ENCODE measurements at regions not wholly inside any gene's neighbourhood (a gene's known extent, or its start where the extent isn't known, plus 50 kb on each side); places are given as distances from the start of the nearest gene placed in this dataset.

GRCh38 chr20:39412091-39412490, 449.9 kb downstream of the DHX35 start:
- H3K4me1 ChIP-seq (ENCODE audit: insufficient read depth, low read length): no peaks in the 10 kb centered on the region
- no peak overlapping the region for H3K4me3 ChIP-seq (ENCODE audit: low read length)
- H3K9me3 ChIP-seq (ENCODE audit: low read depth, low read length): no peaks in the 10 kb centered on the region
- H3K27me3 ChIP-seq (ENCODE audit: insufficient read depth, low read length): no peaks in the 10 kb centered on the region

DNA sequence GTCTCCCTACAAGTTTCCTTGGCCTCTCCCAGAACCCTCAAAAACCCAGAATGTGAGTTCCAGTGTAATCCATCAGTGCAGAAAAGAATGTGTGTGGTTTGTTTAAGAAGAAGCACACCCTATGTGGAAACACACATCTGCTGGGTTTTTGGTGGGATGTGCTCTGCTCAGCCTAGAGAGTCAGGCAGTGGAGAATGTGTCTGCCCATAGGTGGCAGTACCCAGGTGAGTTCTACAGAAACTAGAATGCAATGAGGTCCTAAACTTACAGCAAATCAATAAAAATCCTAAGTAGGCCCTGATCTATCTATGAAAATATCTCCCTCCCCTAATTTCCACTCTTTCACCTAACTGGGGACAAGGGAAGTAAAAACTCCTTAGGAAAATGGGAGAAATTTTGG, 437.3 kb downstream of the DHX35 start:
- Histone ChIP-seq H3K27me3 (ENCODE audit: insufficient read depth, low read length) (no peaks in the 10 kb centered on the region), H3K4me3 (ENCODE audit: low read length) (no peak overlapping the region), H3K9me3 (ENCODE audit: low read depth, low read length) (no peaks in the 10 kb centered on the region), H3K4me1 (ENCODE audit: insufficient read depth, low read length) (no peaks in the 10 kb centered on the region)

GRCh38 chr20:39398656-39399055, 436.5 kb downstream of the DHX35 start:
- Histone ChIP-seq H3K4me3 (ENCODE audit: low read length) (no peak overlapping the region), H3K27me3 (ENCODE audit: insufficient read depth, low read length) (no peaks in the 10 kb centered on the region), H3K4me1 (ENCODE audit: insufficient read depth, low read length) (no peaks in the 10 kb centered on the region), H3K9me3 (ENCODE audit: low read depth, low read length) (no peaks in the 10 kb centered on the region)

- Histone ChIP-seq H3K4me3 (ENCODE audit: low read length) (no peak overlapping the region), H3K4me1 (ENCODE audit: insufficient read depth, low read length) (no peaks in the 10 kb centered on the region), H3K9me3 (ENCODE audit: low read depth, low read length) (no peaks in the 10 kb centered on the region), H3K27me3 (ENCODE audit: insufficient read depth, low read length) (no peaks in the 10 kb centered on the region)
These were observed 435.5 kb downstream of the DHX35 start for GRCh38 chr20:39397646-39398045.

GRCh38 chr20:39395478-39396291, 433.5 kb downstream of the DHX35 start:
- Histone ChIP-seq H3K9me3 (ENCODE audit: low read depth, low read length) (no peaks in the 10 kb centered on the region), H3K4me3 (ENCODE audit: low read length) (no peak overlapping the region), H3K4me1 (ENCODE audit: insufficient read depth, low read length) (no peaks in the 10 kb centered on the region), H3K27me3 (ENCODE audit: insufficient read depth, low read length) (no peaks in the 10 kb centered on the region)

DNA sequence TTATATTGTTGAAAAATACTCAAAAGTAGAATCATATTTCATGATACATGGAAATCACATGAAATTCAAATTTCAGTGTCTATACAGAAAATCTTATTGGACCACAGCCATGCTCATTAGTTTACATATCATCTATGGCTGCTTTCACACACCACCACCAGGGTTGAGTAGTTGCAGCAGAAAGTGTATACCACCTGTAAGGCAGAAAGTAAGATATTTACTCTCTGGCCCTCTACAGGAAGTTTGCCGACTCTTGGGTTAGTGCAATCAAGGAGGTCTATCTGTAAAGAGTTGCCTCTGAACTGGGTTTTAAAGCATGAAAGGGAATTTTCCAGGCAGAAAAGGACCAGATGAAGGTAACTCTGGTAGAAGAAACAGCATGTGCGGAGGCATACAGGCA, 432.3 kb downstream of the DHX35 start:
- Histone ChIP-seq H3K4me1 (ENCODE audit: insufficient read depth, low read length) (no peaks in the 10 kb centered on the region), H3K9me3 (ENCODE audit: low read depth, low read length) (no peaks in the 10 kb centered on the region), H3K4me3 (ENCODE audit: low read length) (no peak overlapping the region), H3K27me3 (ENCODE audit: insufficient read depth, low read length) (no peaks in the 10 kb centered on the region)

- Histone ChIP-seq H3K4me3 (ENCODE audit: low read length) (no peak overlapping the region), H3K9me3 (ENCODE audit: low read depth, low read length) (no peaks in the 10 kb centered on the region), H3K4me1 (ENCODE audit: insufficient read depth, low read length) (no peaks in the 10 kb centered on the region), H3K27me3 (ENCODE audit: insufficient read depth, low read length) (no peaks in the 10 kb centered on the region)
These were observed 428.0 kb downstream of the DHX35 start for GRCh38 chr20:39390186-39390585.

DNA sequence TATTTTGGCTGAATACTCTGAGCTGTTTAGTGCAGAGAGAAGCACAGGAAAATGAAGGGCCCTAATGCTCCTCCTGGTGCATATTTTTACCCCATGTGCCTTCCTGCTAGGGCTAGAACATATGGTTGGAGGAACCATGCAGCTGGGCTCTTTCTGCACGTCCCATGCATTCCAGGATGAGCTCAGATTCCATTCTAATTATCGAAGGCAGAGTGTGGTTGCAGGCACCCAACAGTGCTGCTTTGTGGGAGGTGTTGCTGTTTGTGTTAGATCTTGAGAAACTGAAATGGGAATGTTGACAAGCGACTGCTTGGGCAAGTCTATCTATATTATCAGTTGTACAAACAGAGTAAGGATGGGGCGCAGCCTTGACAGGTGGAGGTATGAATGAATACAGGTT, 419.5 kb downstream of the DHX35 start:
- no peaks in the 10 kb centered on the region for H3K9me3 ChIP-seq (ENCODE audit: low read depth, low read length)
- no peak overlapping the region for H3K4me3 ChIP-seq (ENCODE audit: low read length)
- H3K4me1 ChIP-seq (ENCODE audit: insufficient read depth, low read length): no peaks in the 10 kb centered on the region
- no peaks in the 10 kb centered on the region for H3K27me3 ChIP-seq (ENCODE audit: insufficient read depth, low read length)

DNA sequence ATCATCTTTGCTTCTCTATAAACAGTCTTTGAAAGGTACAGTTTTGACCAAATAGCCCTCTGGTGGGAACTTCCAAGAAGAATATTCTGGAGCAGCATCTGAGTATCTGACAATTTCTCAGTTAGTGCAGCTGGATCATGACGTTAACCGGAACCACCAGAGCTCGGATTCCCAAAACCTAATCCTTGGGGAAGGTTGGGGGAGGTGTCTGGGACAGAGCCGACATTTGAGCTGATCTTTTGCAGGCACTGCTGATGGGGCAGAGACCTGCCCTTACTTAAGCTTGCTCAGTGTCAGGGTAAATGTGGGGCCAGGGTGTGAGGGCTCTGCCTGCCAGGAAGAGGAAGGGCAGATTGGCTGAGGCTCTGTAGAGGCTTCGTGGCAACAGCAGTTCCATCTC, 416.6 kb downstream of the DHX35 start:
- H3K27me3 ChIP-seq (ENCODE audit: insufficient read depth, low read length): no peaks in the 10 kb centered on the region
- no peaks in the 10 kb centered on the region for H3K9me3 ChIP-seq (ENCODE audit: low read depth, low read length)
- H3K4me3 ChIP-seq (ENCODE audit: low read length): no peak overlapping the region
- no peaks in the 10 kb centered on the region for H3K4me1 ChIP-seq (ENCODE audit: insufficient read depth, low read length)

- H3K27me3 ChIP-seq (ENCODE audit: insufficient read depth, low read length): no peaks in the 10 kb centered on the region
- H3K4me3 ChIP-seq (ENCODE audit: low read length): no peak overlapping the region
- H3K4me1 ChIP-seq (ENCODE audit: insufficient read depth, low read length): no peaks in the 10 kb centered on the region
- no peaks in the 10 kb centered on the region for H3K9me3 ChIP-seq (ENCODE audit: low read depth, low read length)
These were observed 414.6 kb downstream of the DHX35 start for GRCh38 chr20:39376788-39377187.

- Histone ChIP-seq H3K27me3 (ENCODE audit: insufficient read depth, low read length) (no peaks in the 10 kb centered on the region), H3K4me3 (ENCODE audit: low read length) (no peak overlapping the region), H3K4me1 (ENCODE audit: insufficient read depth, low read length) (no peaks in the 10 kb centered on the region), H3K9me3 (ENCODE audit: low read depth, low read length) (no peaks in the 10 kb centered on the region)
These were observed 402.2 kb downstream of the DHX35 start for GRCh38 chr20:39364320-39364719.

DNA sequence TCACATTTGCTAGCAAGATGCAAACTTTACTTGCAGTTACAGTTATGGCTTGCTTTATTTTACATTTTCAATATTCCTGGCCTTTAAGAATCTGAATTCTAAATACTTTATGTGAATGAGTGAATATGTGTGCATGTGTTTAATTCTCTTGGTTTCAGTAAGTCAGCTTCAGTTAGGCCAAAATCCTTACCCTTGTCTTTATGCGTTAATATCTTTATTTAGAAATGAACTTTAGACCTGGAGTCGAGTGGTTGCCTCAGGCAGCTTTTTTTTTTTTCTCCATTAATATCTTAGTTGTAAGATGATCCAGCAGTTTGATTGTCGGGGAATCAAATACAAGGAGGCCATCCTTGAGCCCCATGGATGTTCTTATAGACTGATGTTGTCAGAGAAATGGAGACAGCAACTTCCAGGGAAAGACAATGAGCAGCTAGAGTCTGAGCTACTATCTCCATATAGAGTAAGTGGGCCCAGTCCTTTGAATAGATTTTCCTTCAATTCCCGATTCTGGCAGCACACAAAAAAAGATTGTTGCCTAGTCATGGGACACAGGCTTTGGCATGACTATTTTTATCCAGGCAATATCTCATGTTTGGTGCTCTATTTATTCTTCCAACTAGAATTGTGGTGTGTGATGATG, 398.0 kb downstream of the DHX35 start:
- Histone ChIP-seq H3K27me3 (ENCODE audit: insufficient read depth, low read length) (no peaks in the 10 kb centered on the region), H3K4me3 (ENCODE audit: low read length) (no peak overlapping the region), H3K4me1 (ENCODE audit: insufficient read depth, low read length) (no peaks in the 10 kb centered on the region), H3K9me3 (ENCODE audit: low read depth, low read length) (no peaks in the 10 kb centered on the region)

DNA sequence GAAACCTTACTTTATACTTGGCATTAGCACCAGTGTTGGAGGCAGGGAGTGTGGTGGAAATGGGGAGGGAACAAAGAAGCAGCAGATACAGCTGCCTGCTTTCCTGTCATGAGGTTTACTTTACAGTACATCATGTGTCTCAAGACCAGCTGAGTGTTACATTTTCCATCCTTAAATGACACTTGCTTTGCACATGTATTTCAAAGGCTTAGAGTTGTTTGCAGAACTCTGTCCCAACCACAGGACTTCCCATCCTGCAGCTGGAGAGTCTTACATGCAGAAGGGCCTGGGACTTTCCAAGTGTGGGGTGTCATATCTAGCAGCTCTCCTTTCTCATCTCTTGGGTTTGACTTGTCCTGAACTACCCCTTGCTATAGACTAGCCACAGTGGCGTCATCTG, 395.9 kb downstream of the DHX35 start:
- Histone ChIP-seq H3K27me3 (ENCODE audit: insufficient read depth, low read length) (no peaks in the 10 kb centered on the region), H3K4me1 (ENCODE audit: insufficient read depth, low read length) (no peaks in the 10 kb centered on the region), H3K4me3 (ENCODE audit: low read length) (no peak overlapping the region), H3K9me3 (ENCODE audit: low read depth, low read length) (no peaks in the 10 kb centered on the region)

DNA sequence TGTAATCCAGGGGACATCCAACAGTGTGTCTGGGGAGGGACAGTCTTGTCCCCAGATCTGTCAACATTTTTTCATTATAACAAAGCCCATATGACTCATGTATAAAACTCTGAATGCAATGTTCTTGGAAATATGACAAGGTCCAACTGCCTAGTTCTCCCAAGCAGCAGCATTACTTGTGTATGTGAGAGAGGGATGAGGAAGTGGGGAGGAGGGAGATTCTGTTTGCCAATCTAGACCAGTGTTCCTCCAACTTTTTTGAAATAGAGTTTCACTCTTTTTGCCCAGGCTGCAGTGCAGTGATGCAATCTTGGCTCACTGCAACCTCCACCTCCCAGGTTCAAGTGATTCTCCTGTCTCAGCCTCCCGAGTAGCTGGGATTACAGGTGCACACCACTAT, 394.8 kb downstream of the DHX35 start:
- Histone ChIP-seq H3K27me3 (ENCODE audit: insufficient read depth, low read length) (no peaks in the 10 kb centered on the region), H3K4me3 (ENCODE audit: low read length) (no peak overlapping the region), H3K4me1 (ENCODE audit: insufficient read depth, low read length) (no peaks in the 10 kb centered on the region), H3K9me3 (ENCODE audit: low read depth, low read length) (no peaks in the 10 kb centered on the region)

DNA sequence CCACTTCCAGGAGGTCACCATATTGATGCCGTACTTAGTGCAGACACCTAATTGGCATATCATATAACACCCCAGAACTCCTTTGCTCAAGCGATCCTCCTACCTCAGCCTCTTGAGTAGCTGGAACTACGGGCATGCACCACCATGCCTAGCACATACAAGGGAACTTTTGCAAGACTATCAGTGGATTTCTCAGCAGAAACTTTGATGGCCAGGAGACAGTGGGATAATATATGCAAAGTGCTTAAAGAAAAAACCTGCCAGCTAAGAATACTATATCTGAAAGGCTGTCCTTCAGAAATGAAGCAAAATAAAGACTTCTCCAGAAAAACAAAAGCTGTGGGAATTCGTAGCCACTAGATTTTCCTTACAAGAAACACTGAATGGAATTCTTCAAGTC, 387.1 kb downstream of the DHX35 start:
- no peaks in the 10 kb centered on the region for H3K27me3 ChIP-seq (ENCODE audit: insufficient read depth, low read length)
- no peaks in the 10 kb centered on the region for H3K4me1 ChIP-seq (ENCODE audit: insufficient read depth, low read length)
- H3K4me3 ChIP-seq (ENCODE audit: low read length): no peak overlapping the region
- peaks cover 9% of the 10 kb centered on the region for H3K9me3 ChIP-seq (ENCODE audit: low read depth, low read length)

- H3K4me3 ChIP-seq (ENCODE audit: low read length): no peak overlapping the region
- no peaks in the 10 kb centered on the region for H3K27me3 ChIP-seq (ENCODE audit: insufficient read depth, low read length)
- peaks cover 9% of the 10 kb centered on the region for H3K9me3 ChIP-seq (ENCODE audit: low read depth, low read length)
- no peaks in the 10 kb centered on the region for H3K4me1 ChIP-seq (ENCODE audit: insufficient read depth, low read length)
These were observed 385.5 kb downstream of the DHX35 start for GRCh38 chr20:39347626-39348025.
